ENCODE measurements at regions not wholly inside any gene's neighbourhood (a gene's known extent, or its start where the extent isn't known, plus 50 kb on each side); places are given as distances from the start of the nearest gene placed in this dataset.

DNA sequence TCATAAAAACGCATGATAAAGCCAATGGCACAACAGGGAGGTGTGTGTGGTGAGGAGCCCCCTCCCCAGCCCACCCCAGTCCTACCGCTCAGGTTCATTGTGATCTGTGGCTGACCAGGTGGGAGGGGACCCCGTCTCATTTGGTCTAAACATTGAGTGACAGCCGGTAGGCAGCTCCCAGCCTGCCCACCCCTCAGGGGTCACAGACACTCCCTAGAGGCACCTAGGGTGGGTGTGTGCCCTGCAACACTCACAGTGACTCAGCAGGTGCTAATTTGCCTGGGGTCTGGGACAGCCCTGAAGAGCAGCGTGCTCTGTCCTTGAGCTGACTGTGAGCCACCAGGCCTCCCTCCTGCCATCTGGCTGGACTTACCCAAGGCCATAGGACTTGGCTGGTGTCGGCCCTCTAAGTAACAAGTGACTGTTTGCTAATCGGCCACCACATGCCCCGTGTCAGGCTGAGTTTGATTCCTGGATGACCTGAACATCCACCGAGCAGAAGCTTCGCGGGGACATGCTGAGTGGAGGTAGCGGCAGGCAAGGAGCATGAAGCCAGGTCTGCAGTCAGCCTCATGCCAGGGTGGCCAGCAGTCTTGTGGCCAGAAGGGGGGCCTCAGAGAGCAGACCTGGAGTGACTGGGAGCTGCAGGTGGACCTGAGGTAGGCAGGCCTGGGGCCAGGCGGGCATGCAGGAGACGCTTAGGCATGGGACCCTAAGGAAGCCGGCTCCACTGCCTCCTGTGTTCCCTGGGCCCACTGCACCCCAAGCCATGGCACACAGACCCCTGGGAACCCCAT is 282.3 kb upstream of the SHH start:
- no peak for TF ChIP-seq CTCF (IDR thresholded peaks at IDR 0.05; ENCODE audit: insufficient read depth, missing control alignments)
- FAIRE-seq (no peak), DNase-seq (ENCODE audit: insufficient read length, low spot score) (no peak)

- FAIRE-seq (no peak), DNase-seq (ENCODE audit: insufficient read length, low spot score) (no peak)
- no peak for TF ChIP-seq CTCF (IDR thresholded peaks at IDR 0.05; ENCODE audit: insufficient read depth, missing control alignments)
These were observed 280.0 kb upstream of the SHH start for GRCh38 chr7:156092307-156092706.

GRCh38 chr7:156091519-156092080 is 279.3 kb upstream of the SHH start:
- no peak for FAIRE-seq

GRCh38 chr7:156090988-156091387 is 278.7 kb upstream of the SHH start:
- no peak for TF ChIP-seq CTCF (IDR thresholded peaks at IDR 0.05; ENCODE audit: insufficient read depth, missing control alignments)
- FAIRE-seq (no peak), DNase-seq (ENCODE audit: insufficient read length, low spot score) (no peak)

More at GRCh38 chr7:156091519-156092080, 279.3 kb upstream of the SHH start:
- no peak for TF ChIP-seq CTCF (IDR thresholded peaks at IDR 0.05; ENCODE audit: insufficient read depth, missing control alignments)
- no peak for DNase-seq (ENCODE audit: insufficient read length, low spot score)

DNA sequence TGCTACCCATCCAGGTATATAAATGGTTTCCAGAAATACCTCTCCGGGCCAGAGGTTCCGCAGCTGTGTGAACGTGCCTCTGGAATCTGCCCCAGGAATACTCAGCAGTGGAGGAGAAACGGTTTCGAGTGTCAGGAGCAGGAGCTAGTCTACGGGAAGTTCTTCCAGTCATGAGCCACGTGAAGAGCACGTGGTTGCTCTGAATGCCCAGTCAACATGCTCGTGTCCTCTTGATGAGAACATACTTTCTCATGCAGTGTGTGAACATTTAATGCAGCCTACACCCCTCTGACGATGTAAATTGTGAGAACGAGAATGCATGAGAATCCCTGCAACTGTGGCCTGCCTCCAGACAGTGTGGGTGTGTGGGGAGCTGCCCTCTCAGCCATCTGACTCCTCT is 277.0 kb upstream of the SHH start:
- TF ChIP-seq CTCF (IDR thresholded peaks at IDR 0.05; ENCODE audit: insufficient read depth, missing control alignments), result no peak
- no peak for FAIRE-seq

GRCh38 chr7:156088115-156088514 is 275.9 kb upstream of the SHH start:
- DNase-seq (ENCODE audit: insufficient read length, low spot score) (no peak), FAIRE-seq (no peak)
- TF ChIP-seq CTCF (IDR thresholded peaks at IDR 0.05; ENCODE audit: insufficient read depth, missing control alignments), result no peak

More for the DNA sequence above, 277.0 kb upstream of the SHH start:
- no peak for DNase-seq (ENCODE audit: insufficient read length, low spot score)

All from D721Med (cell line).